ENCODE measurements at regions not wholly inside any gene's neighbourhood (a gene's known extent, or its start where the extent isn't known, plus 50 kb on each side); places are given as distances from the start of the nearest gene placed in this dataset.
A peak's percentile ranks its signal among the peaks of the same experiment; 100 is the strongest.

DNA sequence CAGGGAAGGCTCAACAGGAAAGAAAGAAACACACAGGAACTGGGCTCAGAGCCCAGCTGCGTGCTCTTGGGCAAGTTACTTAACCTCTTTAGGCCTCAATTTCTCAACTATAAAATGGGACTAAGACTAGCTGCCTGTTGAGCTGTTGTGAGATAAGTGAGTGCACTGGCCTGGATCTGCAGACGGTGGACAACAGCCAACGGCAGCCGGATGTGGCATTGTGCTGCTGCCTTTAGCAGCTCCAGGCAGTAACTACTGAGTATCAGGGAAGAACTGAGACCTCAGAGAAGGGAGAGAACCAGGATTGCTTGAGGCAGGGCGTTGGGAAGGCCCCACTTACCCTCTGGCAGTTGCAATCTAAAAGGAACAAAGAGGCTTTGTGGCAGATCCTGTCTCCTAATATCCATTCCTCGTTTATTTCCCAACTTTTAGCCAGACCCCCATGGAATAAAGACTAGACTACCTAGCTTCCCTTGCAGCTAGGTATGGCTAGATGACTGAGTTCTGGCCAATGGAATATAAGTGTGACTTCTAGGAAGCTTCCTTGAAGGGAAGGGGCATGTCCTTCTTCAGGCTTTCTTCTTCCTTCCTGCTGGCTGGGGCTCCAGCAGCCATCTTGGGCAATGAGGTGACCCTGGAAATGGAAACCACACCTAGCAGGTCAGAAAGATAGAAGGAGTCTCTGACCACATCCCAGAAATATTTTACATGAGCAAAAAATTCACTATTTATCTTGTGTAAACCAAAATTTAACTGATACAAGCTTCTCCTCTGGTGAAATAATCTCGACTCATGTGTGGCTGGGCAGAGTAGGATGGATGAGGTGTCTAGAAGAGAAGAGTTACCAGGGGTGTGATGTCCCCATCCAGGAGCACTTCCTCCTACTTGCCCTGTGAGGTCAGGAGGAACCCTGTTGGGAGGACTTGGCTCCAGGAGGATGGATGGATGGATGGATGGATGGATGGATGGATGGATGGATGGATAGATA, 67.6 kb downstream of the MRPL14 start (continued):
- TF ChIP-seq NR2C2 (IDR thresholded peaks at IDR 0.05; ENCODE audit: borderline replicate concordance, control insufficient read depth, insufficient read length, low read depth) (no peak), MTA2 (IDR thresholded peaks at IDR 0.05; ENCODE audit: low read depth) (no peak)
- TF ChIP-seq, protein P1, sequence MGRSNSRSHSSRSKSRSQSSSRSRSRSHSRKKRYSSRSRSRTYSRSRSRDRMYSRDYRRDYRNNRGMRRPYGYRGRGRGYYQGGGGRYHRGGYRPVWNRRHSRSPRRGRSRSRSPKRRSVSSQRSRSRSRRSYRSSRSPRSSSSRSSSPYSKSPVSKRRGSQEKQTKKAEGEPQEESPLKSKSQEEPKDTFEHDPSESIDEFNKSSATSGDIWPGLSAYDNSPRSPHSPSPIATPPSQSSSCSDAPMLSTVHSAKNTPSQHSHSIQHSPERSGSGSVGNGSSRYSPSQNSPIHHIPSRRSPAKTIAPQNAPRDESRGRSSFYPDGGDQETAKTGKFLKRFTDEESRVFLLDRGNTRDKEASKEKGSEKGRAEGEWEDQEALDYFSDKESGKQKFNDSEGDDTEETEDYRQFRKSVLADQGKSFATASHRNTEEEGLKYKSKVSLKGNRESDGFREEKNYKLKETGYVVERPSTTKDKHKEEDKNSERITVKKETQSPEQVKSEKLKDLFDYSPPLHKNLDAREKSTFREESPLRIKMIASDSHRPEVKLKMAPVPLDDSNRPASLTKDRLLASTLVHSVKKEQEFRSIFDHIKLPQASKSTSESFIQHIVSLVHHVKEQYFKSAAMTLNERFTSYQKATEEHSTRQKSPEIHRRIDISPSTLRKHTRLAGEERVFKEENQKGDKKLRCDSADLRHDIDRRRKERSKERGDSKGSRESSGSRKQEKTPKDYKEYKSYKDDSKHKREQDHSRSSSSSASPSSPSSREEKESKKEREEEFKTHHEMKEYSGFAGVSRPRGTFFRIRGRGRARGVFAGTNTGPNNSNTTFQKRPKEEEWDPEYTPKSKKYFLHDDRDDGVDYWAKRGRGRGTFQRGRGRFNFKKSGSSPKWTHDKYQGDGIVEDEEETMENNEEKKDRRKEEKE (IDR thresholded peaks at IDR 0.05): no peak

DNA sequence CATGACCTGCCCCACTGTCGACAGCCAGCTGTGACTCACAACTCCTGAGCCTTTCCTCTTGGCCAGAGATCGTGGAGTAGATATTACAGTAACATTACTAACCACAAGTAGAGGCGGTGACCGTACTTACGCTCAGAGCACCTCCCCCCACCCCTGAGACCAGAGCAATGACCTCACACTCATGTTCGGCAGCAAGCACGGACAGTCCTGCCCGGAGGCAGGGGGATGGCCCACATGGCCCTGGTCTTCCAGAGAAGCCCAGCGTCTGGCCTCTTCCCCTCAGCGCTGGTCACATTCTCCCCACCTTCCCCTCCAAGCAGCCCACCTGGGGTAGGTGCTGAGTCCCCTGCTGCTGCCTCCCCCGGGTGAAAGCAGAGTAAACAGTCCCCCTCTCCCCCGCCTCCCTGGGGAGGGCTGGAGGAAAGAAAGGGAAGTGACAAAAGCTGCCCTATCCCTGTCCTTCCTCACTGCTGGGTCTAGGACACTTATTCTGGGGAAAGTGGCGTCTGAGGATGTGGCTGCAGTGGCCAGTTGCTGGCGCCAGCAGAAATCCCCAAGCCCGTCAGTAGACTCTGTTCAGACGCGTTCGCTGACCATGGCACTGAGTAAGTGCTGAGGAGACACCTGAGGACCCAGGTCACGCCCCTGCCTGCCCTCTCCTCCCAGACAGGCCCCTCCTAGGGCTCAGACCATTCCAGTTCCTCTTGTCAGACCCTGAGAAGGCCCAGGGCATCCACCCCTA, 68.5 kb downstream of the MRPL14 start:
- intact Hi-C loops (cut with micrococcal nuclease; ENCODE audit: unreplicated experiment) (loop anchor here (5.0 kb wide), 1 partner anchor 46 kb away; no protein-coding TSS in a partner anchor), in situ Hi-C loops (cut with MboI) (no loop called here)
- FAIRE-seq (no peak), DNase-seq (ENCODE audit: low read depth, low spot score) (no peak), ATAC-seq (peak; percentile 80)
- Histone ChIP-seq H2AFZ (ENCODE audit: control insufficient read depth, low read depth, low read length) (peak overlapping the region; percentile 29), H3K36me3 (ENCODE audit: control insufficient read depth in 2 of 2, insufficient read depth in 2 of 2, low read length in 1 of 2) (no peaks in the 10 kb centered on the region), H3K79me2 (ENCODE audit: control insufficient read depth, insufficient read depth, low read length) (no peaks in the 10 kb centered on the region), H3K9me3 (replicated peaks; ENCODE audit: control insufficient read depth, insufficient read depth, low read length) (no peaks in the 10 kb centered on the region; the same call in 2 of the 3 replicates), H3K27me3 (replicated peaks in 1 of 2; ENCODE audit: control insufficient read depth in 2 of 2, insufficient read depth in 2 of 2, low read length in 1 of 2) (no peaks in the 10 kb centered on the region), H3K4me3 (no peak overlapping the region), H3K4me1 (ENCODE audit: control insufficient read depth, insufficient read depth, low read length) (peaks cover 24% of the 10 kb centered on the region), H4K20me1 (ENCODE audit: control insufficient read depth, insufficient read depth) (no peaks in the 10 kb centered on the region), H3K4me2 (ENCODE audit: control insufficient read depth, insufficient read depth) (0 out of 2 replicates have a peak overlapping the region, but pooled peaks have one; percentile 22), H3K9ac (ENCODE audit: control insufficient read depth, insufficient read depth, low read length) (no peak overlapping the region), H3K27ac (ENCODE audit: control insufficient read depth, insufficient read depth) (no peak overlapping the region)
- RAD21 ChIA-PET (ENCODE audit: unreplicated experiment): interaction anchor here (0.6 kb wide), 1 partner anchor 190 kb away, joined by 3 read pairs; no protein-coding TSS in a partner anchor
- CTCF ChIA-PET: interaction anchor here (1.1 to 1.7 kb wide), 4 partner anchors 9 to 82 kb away, joined by 3 to 6 read pairs (median 4); no protein-coding TSS in a partner anchor
- SMC1A ChIA-PET (ENCODE audit: uncharacterized antibody, unreplicated experiment): interaction anchor here (1.2 kb wide), 3 partner anchors 8 to 203 kb away, joined by 3 read pairs; no protein-coding TSS in a partner anchor
- POLR2A ChIA-PET: interaction anchor here (1.5 to 3.4 kb wide), 3 partner anchors 9 to 20 kb away, joined by 3 to 12 read pairs (median 4); no protein-coding TSS in a partner anchor
- 33% methylated on average over 19 of the region's 19 CpGs for WGBS (ENCODE audit: insufficient coverage, insufficient replicate concordance, low lambda C conversion rate, missing lambda C conversion rate)
- no TSS peak for BruUV-seq (replicated peaks)
- TF ChIP-seq, protein P2, sequence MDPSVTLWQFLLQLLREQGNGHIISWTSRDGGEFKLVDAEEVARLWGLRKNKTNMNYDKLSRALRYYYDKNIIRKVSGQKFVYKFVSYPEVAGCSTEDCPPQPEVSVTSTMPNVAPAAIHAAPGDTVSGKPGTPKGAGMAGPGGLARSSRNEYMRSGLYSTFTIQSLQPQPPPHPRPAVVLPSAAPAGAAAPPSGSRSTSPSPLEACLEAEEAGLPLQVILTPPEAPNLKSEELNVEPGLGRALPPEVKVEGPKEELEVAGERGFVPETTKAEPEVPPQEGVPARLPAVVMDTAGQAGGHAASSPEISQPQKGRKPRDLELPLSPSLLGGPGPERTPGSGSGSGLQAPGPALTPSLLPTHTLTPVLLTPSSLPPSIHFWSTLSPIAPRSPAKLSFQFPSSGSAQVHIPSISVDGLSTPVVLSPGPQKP (IDR thresholded peaks at IDR 0.05; ENCODE audit: low read depth, low read length): no peak
- TF ChIP-seq MEF2B (IDR thresholded peaks at IDR 0.05; ENCODE audit: partially characterized antibody, poor library complexity, severe bottlenecking): peak; percentile 56
- TF ChIP-seq CREB1 (IDR thresholded peaks at IDR 0.05; ENCODE audit: low read depth): peak; percentile 69
- peak; percentile 65 for TF ChIP-seq GATAD2B (conservative IDR thresholded peaks at IDR 0.05; ENCODE audit: low read depth)
- TF ChIP-seq, protein P3, sequence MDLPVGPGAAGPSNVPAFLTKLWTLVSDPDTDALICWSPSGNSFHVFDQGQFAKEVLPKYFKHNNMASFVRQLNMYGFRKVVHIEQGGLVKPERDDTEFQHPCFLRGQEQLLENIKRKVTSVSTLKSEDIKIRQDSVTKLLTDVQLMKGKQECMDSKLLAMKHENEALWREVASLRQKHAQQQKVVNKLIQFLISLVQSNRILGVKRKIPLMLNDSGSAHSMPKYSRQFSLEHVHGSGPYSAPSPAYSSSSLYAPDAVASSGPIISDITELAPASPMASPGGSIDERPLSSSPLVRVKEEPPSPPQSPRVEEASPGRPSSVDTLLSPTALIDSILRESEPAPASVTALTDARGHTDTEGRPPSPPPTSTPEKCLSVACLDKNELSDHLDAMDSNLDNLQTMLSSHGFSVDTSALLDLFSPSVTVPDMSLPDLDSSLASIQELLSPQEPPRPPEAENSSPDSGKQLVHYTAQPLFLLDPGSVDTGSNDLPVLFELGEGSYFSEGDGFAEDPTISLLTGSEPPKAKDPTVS (IDR thresholded peaks at IDR 0.05; ENCODE audit: low read depth, low read length): no peak
- TF ChIP-seq DPF2 (IDR thresholded peaks at IDR 0.05): peak; percentile 73; the same call in 1 of the 2 replicates
- 0 out of 2 replicates have a peak, but pooled peaks have one; percentile 9 for TF ChIP-seq BACH1 (IDR thresholded peaks at IDR 0.05; ENCODE audit: borderline replicate concordance)
- TF ChIP-seq, protein P4, sequence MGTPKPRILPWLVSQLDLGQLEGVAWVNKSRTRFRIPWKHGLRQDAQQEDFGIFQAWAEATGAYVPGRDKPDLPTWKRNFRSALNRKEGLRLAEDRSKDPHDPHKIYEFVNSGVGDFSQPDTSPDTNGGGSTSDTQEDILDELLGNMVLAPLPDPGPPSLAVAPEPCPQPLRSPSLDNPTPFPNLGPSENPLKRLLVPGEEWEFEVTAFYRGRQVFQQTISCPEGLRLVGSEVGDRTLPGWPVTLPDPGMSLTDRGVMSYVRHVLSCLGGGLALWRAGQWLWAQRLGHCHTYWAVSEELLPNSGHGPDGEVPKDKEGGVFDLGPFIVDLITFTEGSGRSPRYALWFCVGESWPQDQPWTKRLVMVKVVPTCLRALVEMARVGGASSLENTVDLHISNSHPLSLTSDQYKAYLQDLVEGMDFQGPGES (IDR thresholded peaks at IDR 0.05): no peak
